H9 (cell line): ENCODE measurements at regions not wholly inside any gene's neighbourhood (a gene's known extent, or its start where the extent isn't known, plus 50 kb on each side); places are given as distances from the start of the nearest gene placed in this dataset.
A peak's percentile ranks its signal among the peaks of the same experiment; 100 is the strongest.

ENCODE experiments used
- DNase-seq: peaks from one replicate; pipeline ENCODE4 v3.0.0-alpha.2; 2017
- H2AFZ ChIP-seq: one replicate; pipeline ENCODE4 v1.6.1; 2013; ENCODE audit warnings: mild to moderate bottlenecking, low read length, control low read depth, moderate library complexity
- H2AK5ac ChIP-seq: 2 replicates; pipeline ENCODE4 v1.6.1; 2013; ENCODE audit warnings: low read length, control low read depth, mixed read lengths; ENCODE audit not compliant: insufficient read length
- H2BK120ac ChIP-seq: one replicate; pipeline ENCODE4 v1.6.1; 2013; ENCODE audit warnings: low read depth, mild to moderate bottlenecking, low read length, control low read depth, inconsistent platforms; ENCODE audit not compliant: poor library complexity, severe bottlenecking
- H2BK12ac ChIP-seq: 2 replicates; pipeline ENCODE4 v1.6.1; 2013; ENCODE audit warnings: low read length, control low read depth, mixed read lengths, low read depth; ENCODE audit not compliant: insufficient read length
- H2BK15ac ChIP-seq: 2 replicates; pipeline ENCODE4 v1.6.1; 2013; ENCODE audit warnings: low read depth, low read length, control low read depth
- H2BK20ac ChIP-seq: one replicate; pipeline ENCODE4 v1.6.1; 2013; ENCODE audit warnings: low read depth, mild to moderate bottlenecking, low read length, control low read depth, inconsistent platforms; ENCODE audit not compliant: poor library complexity, severe bottlenecking
- H2BK5ac ChIP-seq: 2 replicates; pipeline ENCODE4 v1.6.1; 2013; ENCODE audit warnings: low read length, control low read depth, mixed read lengths; ENCODE audit not compliant: insufficient read length
- H3K14ac ChIP-seq: 2 replicates; pipeline ENCODE4 v1.6.1; 2013; ENCODE audit warnings: low read length, control low read depth; ENCODE audit not compliant: insufficient read depth
- H3K18ac ChIP-seq: 2 replicates; pipeline ENCODE4 v1.6.1; 2013; ENCODE audit warnings: low read depth, mild to moderate bottlenecking, mixed read lengths, low read length, control low read depth; ENCODE audit not compliant: insufficient read length
- H3K23ac ChIP-seq: 2 replicates; pipeline ENCODE4 v1.6.1; 2013; ENCODE audit warnings: low read length, control low read depth, mixed read lengths, low read depth; ENCODE audit not compliant: insufficient read length
- H3K23me2 ChIP-seq: 2 replicates; pipeline ENCODE4 v1.6.1; 2013; ENCODE audit warnings: low read depth, mild to moderate bottlenecking, mixed read lengths, low read length, control low read depth; ENCODE audit not compliant: insufficient read length, poor library complexity, severe bottlenecking
- H3K27ac ChIP-seq: 2 replicates; pipeline ENCODE4 v1.5.1; 2013; ENCODE audit warnings: low read length, control low read depth, mixed read lengths, low read depth; ENCODE audit not compliant: insufficient read length
- H3K27me3 ChIP-seq: 2 replicates; pipeline ENCODE4 v1.6.1; 2013; ENCODE audit warnings: low read length, control low read depth, inconsistent platforms; ENCODE audit not compliant: insufficient read depth
- H3K4ac ChIP-seq: 2 replicates; pipeline ENCODE4 v1.6.1; 2013; ENCODE audit warnings: low read depth, mild to moderate bottlenecking, control low read depth, inconsistent platforms, low read length, moderate library complexity
- H3K4me1 ChIP-seq: 2 replicates; pipeline ENCODE4 v1.6.1; 2013; ENCODE audit warnings: low read length, control low read depth, inconsistent platforms; ENCODE audit not compliant: insufficient read depth
- H3K4me2 ChIP-seq: 2 replicates; pipeline ENCODE4 v1.6.1; 2013; ENCODE audit warnings: low read length, control low read depth, mixed read lengths; ENCODE audit not compliant: insufficient read length, insufficient read depth
- H3K56ac ChIP-seq: 2 replicates; pipeline ENCODE4 v1.6.1; 2013; ENCODE audit warnings: low read depth, mild to moderate bottlenecking, mixed read lengths, low read length, control low read depth; ENCODE audit not compliant: insufficient read length
- H3K79me1 ChIP-seq: 2 replicates; pipeline ENCODE4 v1.6.1; 2013; ENCODE audit warnings: low read depth, mild to moderate bottlenecking, moderate library complexity, low read length, control low read depth, inconsistent platforms; ENCODE audit not compliant: insufficient read depth, poor library complexity, severe bottlenecking
- H3K79me2 ChIP-seq: 2 replicates; pipeline ENCODE4 v1.6.1; 2013; ENCODE audit warnings: low read length, control low read depth, inconsistent platforms; ENCODE audit not compliant: insufficient read depth
- H3K9ac ChIP-seq: 2 replicates; pipeline ENCODE4 v1.6.1; 2013; ENCODE audit warnings: low read length, control low read depth, mixed read lengths; ENCODE audit not compliant: insufficient read length; ENCODE audit errors: extremely low read depth
- H3K9me3 ChIP-seq: one replicate; pipeline ENCODE4 v1.6.1; 2013; ENCODE audit warnings: low read depth, low read length, inconsistent platforms; ENCODE audit not compliant: control insufficient read depth
- H3T11ph ChIP-seq: one replicate; pipeline ENCODE4 v1.6.1; 2013; ENCODE audit warnings: mild to moderate bottlenecking, low read length, control low read depth, inconsistent platforms
- H4K20me1 ChIP-seq: one replicate; pipeline ENCODE4 v1.6.1; 2013; ENCODE audit not compliant: control insufficient read depth, insufficient read length, insufficient read depth
- H4K5ac ChIP-seq: 2 replicates; pipeline ENCODE4 v1.6.1; 2013; ENCODE audit warnings: low read depth, mild to moderate bottlenecking, mixed read lengths, low read length, control low read depth; ENCODE audit not compliant: insufficient read length
- H4K8ac ChIP-seq: replicated peaks from 2 replicates; pipeline ENCODE4 v1.6.1; 2013; ENCODE audit warnings: low read length, control low read depth, mixed read lengths, low read depth; ENCODE audit not compliant: insufficient read length
- H4K91ac ChIP-seq: 2 replicates; pipeline ENCODE4 v1.6.1; 2013; ENCODE audit warnings: low read depth, mild to moderate bottlenecking, moderate library complexity, mixed read lengths, low read length, control low read depth; ENCODE audit not compliant: insufficient read length
- H3K27ac Mint-ChIP-seq, 3 experiments: 2 replicates in 2 of 3; 3 replicates in 1 of 3; pipeline ENCODE4 v1.8.0; 2020 to 2021; ENCODE audit warnings: mixed read lengths in 3 of 3, mild to moderate bottlenecking in 1 of 3, moderate library complexity in 1 of 3
- H3K27me3 Mint-ChIP-seq: 2 replicates; pipeline ENCODE4 v1.8.0; 2021; ENCODE audit warnings: low read depth, mild to moderate bottlenecking, moderate library complexity, mixed read lengths
- H3K36me3 Mint-ChIP-seq, 3 experiments: 2 replicates in 2 of 3; 3 replicates in 1 of 3; pipeline ENCODE4 v1.8.0; 2020 to 2021; ENCODE audit warnings: low read depth in 3 of 3, mixed read lengths in 3 of 3; ENCODE audit not compliant: insufficient read depth in 1 of 3
- H3K4me1 Mint-ChIP-seq, 2 experiments: 2 replicates each; pipeline ENCODE4 v1.8.0; 2020; ENCODE audit warnings: mixed read lengths in 2 of 2
- H3K4me3 Mint-ChIP-seq, 2 experiments: 2 replicates in 1 of 2; 3 replicates in 1 of 2; pipeline ENCODE4 v1.8.0; 2020 to 2021; ENCODE audit warnings: mild to moderate bottlenecking in 2 of 2, mixed read lengths in 2 of 2, moderate library complexity in 1 of 2
- H3K9me3 Mint-ChIP-seq, 2 experiments: 2 replicates in 1 of 2; 3 replicates in 1 of 2; pipeline ENCODE4 v1.8.0; 2020; ENCODE audit warnings: mild to moderate bottlenecking in 2 of 2, mixed read lengths in 2 of 2, moderate library complexity in 1 of 2
- WGBS: extraction: QIAGEN DNeasy Blood & Tissue Kit; methylation state at CpG from one replicate; pipeline ENCODE4 v1.1.7; 2013; ENCODE audit warnings: missing lambda C conversion rate, low lambda C conversion rate, mixed read lengths; ENCODE audit not compliant: insufficient read length; ENCODE audit errors: extremely low coverage; 5-methylcytosine and 5-hydroxymethylcytosine counted together
- TF ChIP-seq, protein P1 (sequence below): fragments of 200-600 bp; sonication (generic); conservative IDR thresholded peaks from 3 replicates; pipeline ENCODE4 v1.8.0; 2021; ENCODE audit warnings: antibody characterized with exemption, mild to moderate bottlenecking

DNA sequence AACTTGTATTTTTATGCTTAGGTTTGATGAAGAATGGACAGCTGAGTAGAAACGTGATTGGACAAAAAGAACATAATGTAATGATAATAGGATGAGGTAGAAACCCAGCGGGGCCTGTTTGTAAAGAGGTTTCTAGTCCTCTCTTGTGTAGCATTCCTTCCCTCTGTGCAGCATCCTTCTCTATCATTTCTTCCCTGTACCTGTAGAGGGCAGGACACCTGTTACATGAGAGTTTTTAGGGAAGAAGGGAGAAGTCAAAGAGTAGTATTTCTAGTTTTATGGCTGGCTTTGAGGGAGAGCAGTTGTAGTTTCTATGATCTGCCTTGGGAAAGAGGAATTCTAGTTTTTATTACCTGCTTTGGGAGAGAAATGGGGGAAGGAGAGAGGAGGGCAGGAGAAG, 162.1 kb upstream of the FST start:
- H4K5ac ChIP-seq, result no peak overlapping the region
- no peak overlapping the region for H4K8ac ChIP-seq
- H2BK12ac ChIP-seq, result no peak overlapping the region
- no peak overlapping the region for H3T11ph ChIP-seq
- H3K4ac ChIP-seq, result no peak overlapping the region
- no peaks in the 10 kb centered on the region for H3K27me3 ChIP-seq
- Mint-ChIP-seq H3K4me3 (no peak overlapping the region), H3K9me3 (peaks cover 8 to 12% of the 10 kb centered on the region in 2 experiments; a peak in 4 of 5 replicates), H3K27ac (no peak overlapping the region), H3K4me1 (peaks cover 2 to 3% of the 10 kb centered on the region in 2 experiments), H3K36me3 (peaks cover 0 to 5% (median 3%) of the 10 kb centered on the region in 3 experiments; a peak in 4 of 7 replicates), H3K27me3 (no peaks in the 10 kb centered on the region)
- H2BK5ac ChIP-seq, result no peak overlapping the region
- no peaks in the 10 kb centered on the region for H3K23me2 ChIP-seq
- no peak overlapping the region for H3K23ac ChIP-seq
- no peak overlapping the region for H3K56ac ChIP-seq
- no peak overlapping the region for H2AK5ac ChIP-seq
- WGBS, result no CpG with 5 or more reads among the region's 2 CpGs
- H4K91ac ChIP-seq, result no peak overlapping the region
- DNase-seq, result no peak
- no peak overlapping the region for H3K9ac ChIP-seq
- no peaks in the 10 kb centered on the region for H3K79me2 ChIP-seq
- H3K27ac ChIP-seq, result no peak overlapping the region
- no peak overlapping the region for H2AFZ ChIP-seq
- H3K79me1 ChIP-seq, result no peaks in the 10 kb centered on the region
- H3K4me1 ChIP-seq, result no peaks in the 10 kb centered on the region
- no peaks in the 10 kb centered on the region for H3K9me3 ChIP-seq
- H2BK120ac ChIP-seq, result no peak overlapping the region
- no peak overlapping the region for H3K18ac ChIP-seq
- H2BK20ac ChIP-seq, result no peak overlapping the region
- no peak overlapping the region for H2BK15ac ChIP-seq
- H4K20me1 ChIP-seq, result no peaks in the 10 kb centered on the region
- TF ChIP-seq, protein P1, sequence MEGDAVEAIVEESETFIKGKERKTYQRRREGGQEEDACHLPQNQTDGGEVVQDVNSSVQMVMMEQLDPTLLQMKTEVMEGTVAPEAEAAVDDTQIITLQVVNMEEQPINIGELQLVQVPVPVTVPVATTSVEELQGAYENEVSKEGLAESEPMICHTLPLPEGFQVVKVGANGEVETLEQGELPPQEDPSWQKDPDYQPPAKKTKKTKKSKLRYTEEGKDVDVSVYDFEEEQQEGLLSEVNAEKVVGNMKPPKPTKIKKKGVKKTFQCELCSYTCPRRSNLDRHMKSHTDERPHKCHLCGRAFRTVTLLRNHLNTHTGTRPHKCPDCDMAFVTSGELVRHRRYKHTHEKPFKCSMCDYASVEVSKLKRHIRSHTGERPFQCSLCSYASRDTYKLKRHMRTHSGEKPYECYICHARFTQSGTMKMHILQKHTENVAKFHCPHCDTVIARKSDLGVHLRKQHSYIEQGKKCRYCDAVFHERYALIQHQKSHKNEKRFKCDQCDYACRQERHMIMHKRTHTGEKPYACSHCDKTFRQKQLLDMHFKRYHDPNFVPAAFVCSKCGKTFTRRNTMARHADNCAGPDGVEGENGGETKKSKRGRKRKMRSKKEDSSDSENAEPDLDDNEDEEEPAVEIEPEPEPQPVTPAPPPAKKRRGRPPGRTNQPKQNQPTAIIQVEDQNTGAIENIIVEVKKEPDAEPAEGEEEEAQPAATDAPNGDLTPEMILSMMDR, result peak; percentile 73
- H3K4me2 ChIP-seq, result no peak overlapping the region
- no peak overlapping the region for H3K14ac ChIP-seq
